Epidermal melanocyte (primary cell): ENCODE measurements at regions not wholly inside any gene's neighbourhood (a gene's known extent, or its start where the extent isn't known, plus 50 kb on each side); places are given as distances from the start of the nearest gene placed in this dataset.
A peak's percentile ranks its signal among the peaks of the same experiment; 100 is the strongest.
"Not testable (repeated sequence)": the region's sequence is repeated elsewhere in the genome, so short reads cannot be mapped to it uniquely, and the experiment has no call there.

ENCODE experiments used
- DNase-seq: peaks from one replicate; pipeline ENCODE4 v3.0.0; 2011; ENCODE audit warnings: low spot score; ENCODE audit not compliant: insufficient read length

DNA sequence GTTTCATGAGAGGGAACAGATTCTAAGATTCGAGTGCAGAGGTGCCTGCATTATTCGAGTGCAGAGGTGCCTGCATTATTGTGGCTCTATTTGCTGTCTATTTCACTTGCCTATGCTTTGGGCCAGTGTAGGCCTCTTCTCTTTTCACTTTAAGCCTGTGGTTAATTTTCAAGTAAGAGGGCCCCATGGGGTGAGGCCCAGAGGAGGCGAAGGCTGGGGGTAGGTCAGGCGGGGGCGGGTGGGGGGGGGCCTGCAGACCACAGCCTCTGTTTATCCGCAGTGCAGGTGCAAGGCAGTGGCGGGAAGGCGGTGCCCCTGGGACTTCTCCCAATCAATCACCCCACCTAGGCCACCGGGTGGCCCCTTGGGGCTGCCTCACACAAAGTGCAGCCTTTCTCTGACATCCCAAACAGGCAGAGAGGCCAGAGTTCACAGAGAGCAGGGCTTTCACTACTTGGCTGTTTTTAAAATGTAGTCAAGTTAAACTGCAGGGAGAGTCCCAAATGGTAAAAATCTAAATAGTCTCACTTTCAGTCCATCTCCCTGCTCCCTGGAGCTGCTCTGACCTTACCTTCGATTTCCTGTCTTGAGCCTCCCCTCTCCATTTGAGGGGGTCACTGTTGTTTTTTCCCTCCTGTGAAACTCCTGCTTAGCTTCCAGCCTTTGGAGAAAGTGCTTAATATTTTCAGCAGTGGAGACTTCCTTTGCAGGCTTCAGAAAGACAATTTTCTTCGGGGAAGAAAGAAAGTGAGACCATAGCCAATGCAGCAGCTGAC is 249.0 kb downstream of the DLEU7 start:
- DNase-seq, result no peak

DNA sequence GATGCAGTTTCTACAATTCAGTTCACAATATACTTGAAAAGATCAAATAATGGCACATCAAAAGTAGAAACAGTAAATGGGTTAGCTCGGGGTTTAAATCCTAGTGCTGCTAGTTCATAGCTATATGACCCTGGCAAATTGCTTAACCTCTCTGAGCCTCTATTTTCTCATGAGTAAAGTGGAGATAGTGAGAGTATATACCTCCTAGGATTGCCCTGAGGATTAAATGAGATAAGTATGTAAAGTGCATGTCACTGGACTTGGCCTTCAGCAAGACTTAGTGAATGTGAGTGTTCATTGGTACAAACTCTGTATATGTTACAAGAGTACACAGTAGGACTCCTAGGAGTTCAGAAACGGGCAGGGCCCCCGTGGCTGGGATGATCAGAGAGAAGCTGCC is 248.3 kb downstream of the DLEU7 start:
- DNase-seq, result no peak

DNA sequence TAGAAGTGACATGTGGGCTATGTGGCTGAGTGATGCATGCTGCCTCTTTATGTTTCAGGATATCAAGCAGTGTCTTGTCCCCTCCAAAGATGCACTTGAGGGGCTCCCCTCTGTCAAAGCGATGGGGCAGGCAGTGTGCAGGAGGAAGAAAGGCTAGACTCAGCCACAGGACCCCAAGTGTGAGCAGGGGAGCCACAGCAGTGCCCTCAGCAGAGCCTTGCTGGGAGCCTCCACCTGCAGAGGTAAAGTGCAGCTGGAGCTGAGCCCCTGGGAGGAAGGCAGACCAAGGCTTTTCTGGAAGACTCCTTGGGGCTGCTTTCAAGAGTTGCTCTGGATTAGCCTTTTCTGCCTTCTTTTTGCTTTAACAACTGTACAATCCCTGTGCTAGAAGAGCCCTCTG is 247.3 kb downstream of the DLEU7 start:
- DNase-seq, result no peak

DNA sequence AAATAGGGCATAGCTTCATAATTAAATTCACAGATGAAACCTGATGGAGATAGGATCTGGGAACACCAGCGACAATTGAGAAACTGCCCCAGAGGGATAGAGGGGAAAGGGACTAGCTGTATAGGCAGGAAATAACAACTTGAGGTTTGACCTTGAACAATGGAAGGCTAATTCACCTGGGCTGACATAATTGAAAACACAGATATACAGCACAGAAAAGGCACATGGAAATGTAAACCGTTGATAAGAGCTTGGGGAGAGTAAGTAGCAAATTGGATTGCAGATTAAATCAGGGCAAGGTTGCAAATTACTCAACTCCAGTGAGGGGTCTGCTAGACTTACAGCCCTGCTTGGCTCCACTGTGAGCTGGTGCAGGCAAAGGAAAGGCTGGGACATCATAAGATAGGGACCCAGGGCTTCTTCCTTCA is 246.7 kb downstream of the DLEU7 start:
- DNase-seq, result no peak

DNA sequence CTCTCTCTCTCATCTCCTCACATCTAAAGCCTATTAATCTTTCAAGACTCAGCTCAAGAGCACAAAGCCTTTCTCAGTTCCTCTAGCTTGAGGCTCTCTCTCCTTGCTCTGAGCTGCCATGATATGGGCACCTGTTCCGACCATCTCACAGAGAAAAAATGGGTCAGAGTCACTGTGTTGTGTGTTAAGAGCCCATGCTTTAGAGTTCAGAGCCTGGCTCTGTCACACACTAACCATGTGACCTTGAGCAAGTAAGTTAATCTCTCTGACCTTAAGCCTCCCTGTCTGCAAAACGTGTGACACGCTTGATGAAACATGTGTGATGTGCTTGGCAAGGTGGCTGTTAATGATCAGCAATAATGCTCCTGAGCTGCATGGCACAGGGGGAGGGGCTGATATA is 245.2 kb downstream of the DLEU7 start:
- DNase-seq, result no peak

DNA sequence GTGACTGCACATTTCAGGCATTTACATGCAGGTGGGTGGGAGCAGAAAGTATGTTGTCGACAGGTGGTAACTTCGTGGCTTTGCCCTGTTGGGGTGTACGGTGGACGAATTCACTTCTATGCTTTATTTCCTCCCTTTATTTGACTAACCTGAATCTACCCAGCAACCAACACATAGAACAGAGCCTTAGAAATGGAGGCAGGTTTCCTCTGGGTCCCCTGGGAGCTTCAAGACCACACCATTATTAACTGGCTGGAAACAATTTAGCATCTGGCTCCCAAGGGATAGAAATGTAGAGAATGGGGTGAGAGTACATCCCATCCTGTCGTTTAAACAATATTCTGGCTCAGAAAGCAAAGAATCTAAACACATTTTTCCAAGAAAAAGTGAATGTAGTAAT is 244.4 kb downstream of the DLEU7 start:
- DNase-seq, result no peak

DNA sequence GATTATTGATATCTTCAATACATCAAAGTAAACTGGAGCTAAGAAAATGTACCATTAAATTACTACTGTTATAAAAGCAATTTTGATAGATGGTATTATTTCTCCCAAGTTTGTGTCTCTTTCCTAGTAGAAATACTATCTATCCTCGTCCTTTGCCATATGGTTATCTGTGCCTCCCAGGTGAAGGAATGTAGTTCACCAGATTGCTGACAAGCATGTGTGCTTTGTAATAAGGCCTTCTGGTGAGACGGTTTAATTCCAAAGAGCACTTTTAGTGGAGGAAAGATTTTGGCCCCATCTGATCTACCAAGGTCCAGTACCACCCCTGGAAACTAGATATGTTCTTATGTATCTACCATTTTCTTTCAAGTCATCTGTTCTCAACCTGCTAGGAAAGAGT is 243.6 kb downstream of the DLEU7 start:
- DNase-seq, result no peak

DNA sequence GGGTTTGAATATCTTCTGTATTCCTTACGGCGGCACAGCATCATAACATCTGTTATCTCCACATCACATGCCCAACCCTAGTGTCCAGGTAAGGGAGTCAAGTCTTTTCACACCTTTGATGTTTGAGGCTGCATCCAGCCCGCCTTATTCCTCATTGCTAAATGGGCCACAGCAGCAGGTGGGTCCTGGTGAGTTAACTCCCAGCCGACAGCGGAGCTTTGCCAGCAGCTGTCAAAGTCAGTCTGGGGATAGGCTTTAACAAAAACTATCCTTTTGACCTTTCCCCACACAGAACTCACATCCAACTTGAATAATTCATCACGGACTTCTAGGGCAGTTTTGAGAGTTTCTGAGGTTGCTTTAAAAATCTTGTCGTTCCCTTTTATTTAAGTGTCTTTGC is 235.1 kb downstream of the DLEU7 start:
- DNase-seq, result no peak

DNA sequence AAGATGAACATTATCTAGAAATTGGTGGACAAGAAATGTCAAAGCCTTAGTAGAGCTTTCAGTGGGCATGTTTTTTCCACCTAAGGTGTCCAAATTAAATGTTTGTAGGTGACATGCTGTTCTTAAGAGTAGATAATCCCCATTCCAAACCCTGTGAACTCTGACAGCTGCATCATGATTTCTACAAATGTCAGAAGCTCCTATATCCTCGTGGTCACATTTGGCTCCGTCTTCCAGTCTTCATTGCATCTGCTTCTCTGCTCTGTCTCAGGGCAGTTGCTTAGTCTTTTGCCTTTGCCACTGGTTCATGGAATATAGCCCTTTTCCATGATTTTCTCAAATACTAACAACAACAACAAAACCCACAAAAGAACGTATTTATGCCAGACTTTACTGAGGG is 234.5 kb downstream of the DLEU7 start:
- DNase-seq, result no peak

DNA sequence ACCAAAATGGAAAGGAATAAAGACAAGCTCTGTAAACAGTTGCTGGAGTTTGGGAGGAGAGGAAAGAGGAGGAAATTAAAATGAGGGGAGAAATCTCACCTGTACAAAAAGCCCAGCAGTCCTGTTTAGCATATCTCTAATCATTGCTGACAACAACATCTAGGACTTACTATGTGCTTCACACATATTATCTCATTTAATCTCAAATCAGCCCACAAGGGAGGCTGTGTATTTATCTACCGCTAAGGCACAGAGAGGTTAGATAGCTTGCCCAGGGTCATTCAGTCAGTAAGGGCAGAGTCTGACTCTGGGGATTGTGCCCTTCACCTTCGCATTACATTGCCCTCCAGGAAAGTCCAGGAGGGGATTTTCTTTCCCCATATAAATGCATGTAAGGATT is 233.3 kb downstream of the DLEU7 start:
- no peak for DNase-seq

DNA sequence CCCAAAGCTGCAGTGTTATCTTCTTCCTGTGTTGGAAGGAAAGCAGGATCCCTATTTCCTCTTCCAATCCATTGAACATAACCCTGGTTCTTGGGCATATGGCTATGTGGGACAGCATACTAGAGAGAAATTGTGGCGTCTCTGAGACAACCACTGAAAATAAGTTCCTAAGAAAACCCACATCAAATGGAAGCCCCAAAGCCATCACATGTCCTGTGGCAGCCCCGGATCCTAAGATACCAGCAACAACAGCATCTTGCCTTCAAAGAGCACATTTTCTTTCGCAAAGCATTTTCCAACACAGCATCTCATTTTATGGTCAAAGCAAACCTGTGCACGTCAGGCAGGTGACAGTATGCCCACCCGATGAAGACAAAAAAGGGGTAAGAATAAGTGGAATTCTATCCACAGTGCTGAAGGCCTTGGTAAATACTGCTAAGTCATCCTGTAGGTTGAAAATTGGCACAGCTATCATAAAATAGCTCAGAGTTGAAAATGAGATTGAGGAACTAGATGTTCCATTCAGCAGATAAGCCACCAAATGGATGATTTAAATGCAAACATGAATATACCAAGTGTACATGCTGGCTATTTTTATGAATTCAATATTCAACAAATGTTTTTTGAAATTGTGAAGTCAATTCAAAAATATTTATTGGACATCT is 232.2 kb downstream of the DLEU7 start:
- DNase-seq, result no peak

DNA sequence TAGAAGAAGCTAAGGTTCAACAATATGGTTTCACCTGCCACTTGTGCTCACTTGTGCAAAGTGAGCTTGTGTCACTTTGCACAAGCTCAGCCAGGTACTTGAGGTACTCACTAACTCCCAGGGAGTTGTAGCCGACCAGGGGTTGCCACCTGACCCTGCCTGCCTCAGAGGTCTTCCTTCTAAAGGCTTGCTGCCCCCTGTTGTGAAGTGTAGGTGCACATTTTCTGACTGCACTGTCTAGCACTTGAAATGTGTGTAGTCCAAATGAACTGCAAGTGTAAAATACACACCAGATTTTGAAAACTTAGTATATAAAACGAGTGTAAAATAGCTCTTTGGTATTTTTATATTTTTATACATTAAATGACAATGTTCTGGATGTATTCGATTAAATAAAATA is 230.8 kb downstream of the DLEU7 start:
- DNase-seq, result no peak

DNA sequence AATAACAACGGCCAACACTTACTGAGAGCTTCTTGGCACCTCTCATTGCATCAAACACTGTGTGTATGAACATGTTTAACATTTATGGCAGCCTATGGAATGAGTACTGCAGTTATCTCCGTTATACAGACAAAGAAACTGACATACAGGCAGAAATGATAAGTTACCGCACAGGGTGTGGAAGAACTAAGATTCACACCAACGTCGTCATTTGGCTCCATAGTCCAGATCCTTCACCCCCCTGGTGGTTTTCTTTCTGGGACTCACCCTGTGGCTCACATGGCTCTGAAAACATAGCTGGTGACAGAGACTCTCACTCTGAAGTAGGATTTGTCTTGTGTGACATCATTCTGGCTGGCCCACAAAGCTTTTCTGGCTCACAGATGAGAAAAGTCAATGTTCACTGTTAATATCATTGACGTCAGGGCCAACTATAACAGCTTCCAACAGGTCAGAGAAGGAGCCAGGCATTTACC is 230.1 kb downstream of the DLEU7 start:
- no peak for DNase-seq

DNA sequence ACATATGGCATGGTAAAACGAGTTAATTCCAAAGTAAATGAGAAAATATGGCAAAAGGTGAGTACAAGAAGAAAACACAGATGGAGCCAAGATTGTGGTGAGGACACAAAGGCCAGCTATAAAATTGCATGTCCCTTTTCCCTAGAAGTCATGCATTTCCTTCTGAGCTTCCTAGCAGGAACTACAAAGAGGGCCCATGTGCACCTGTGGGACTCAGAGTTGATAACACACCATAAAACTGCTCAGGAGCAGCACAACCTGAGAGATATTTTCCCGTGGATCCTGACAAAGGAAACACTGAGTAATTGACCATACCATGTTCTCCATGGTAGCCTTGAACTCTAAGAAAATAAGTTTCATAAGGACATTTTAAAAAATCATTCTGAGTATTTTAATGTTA is 228.3 kb downstream of the DLEU7 start:
- no peak for DNase-seq

DNA sequence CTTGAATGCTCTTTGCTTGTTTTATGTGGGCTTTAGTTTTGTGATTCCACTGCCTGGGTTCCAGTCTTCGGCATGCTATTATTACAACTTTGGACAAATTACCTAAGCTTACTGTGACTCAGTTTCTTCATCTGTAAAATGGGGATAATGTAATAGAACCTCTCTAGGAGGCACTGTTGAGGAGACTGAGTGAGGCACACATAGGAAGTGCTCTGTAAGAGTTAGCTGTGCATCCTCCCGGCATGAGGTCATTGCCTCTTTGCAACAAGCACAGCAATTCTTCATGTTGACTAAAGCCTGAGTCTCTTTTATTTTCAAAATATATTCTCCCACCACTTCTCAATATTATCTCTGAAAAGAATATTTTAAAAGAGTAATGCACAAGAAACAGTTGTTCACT is 227.4 kb downstream of the DLEU7 start:
- DNase-seq, result no peak

DNA sequence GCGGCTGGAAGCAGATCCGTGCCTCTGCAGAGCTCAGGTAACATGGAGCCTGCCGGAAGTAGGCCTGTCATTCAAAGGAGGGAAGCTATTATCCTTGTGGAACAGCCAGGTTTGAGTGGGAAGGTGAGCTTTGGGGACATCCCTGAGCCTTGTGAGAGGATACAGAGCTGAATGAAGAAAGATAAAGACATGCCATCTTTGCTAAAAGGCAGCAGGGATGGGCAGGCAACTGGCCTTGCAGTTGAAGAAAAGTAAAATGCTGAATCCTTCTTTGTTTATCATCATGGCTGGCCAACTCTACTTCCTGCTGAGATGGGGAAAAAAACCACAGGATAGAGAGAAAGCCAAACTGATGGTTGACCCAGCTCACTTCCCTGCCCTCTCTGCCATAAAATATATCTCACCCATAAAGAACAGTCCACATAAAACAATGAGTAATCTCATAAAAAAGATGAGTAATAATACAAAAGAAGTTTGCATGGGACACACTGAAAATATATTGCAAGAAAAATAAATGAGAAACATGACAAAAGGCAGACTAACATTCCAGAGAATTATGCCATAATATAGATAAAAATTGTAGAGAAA is 226.3 kb downstream of the DLEU7 start:
- peak; percentile 50 for DNase-seq

DNA sequence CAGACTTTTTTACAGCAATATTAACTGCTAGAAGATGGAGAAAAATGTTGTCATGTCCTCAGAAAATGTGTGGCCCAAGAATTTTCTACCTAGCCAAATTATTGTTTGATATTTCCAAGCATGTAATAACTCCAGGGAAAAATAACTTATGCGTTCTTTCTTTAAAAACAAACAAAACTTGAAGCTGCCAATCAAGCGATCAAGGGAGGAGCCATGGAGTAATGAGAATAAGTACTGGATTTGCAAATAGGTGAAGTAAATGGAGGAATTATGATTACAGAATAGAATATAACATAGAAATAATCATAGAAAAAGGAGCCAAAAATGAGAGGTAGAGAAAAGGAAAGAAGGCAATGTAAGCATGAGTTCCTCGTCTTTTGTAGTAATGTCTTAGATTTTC is 225.3 kb downstream of the DLEU7 start:
- DNase-seq, result no peak

DNA sequence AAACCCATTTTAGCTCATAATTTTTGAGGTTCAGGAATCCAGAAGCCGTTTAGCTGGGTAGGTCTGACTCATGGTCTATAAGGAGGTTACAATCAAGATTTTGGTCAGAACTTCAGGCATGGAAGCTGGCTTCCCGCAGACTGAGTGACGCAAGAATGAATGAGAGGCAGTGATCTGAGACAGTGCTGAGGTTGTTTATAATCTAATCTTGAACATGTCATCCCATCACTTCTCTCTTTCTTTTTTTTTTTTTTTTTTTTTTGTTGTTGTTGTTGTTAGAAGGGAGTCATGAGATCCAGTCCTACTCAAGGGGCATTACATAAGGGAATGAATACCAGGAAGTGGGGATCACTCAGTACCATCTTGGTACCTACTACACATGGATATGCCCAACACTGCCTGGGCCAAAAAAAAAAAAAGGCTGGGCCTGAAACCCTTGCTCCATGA is 217.4 kb downstream of the DLEU7 start:
- DNase-seq, result no peak

DNA sequence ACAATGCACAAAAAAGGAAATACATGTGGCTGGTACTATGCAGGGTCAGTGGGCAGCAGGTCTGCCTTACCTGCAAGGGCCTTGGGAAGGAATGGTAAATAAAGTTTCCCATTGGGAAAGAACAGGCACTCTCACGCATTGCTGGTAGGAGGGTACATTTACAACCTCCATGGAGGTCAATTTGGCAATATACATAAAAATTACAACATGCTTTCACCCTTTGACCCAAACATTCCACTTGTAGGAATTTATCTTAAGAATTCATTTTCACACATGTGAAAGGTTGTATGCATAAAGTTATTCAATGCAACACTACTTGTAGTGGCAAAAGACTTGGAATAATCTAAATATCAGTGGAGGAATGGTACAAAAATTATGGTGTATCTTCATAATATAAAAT is 216.4 kb downstream of the DLEU7 start:
- DNase-seq, result no peak

DNA sequence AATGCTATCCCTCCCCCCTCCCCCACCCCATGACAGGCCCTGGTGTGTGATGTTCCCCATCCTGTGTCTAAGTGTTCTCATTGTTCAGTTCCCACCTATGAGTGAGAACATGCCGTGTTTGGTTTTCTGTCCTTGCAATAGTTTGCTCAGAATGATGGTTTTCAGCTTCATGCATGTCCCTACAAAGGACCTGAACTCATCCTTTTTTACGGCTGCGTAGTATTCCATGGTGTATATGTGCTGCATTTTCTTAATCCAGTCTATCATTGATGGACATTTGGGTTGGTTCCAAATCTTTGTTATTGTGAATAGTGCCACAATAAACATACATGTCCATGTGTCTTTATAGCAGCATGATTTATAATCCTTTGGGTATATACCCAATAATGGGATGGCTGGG is 215.0 kb downstream of the DLEU7 start:
- DNase-seq, result not testable (repeated sequence)

DNA sequence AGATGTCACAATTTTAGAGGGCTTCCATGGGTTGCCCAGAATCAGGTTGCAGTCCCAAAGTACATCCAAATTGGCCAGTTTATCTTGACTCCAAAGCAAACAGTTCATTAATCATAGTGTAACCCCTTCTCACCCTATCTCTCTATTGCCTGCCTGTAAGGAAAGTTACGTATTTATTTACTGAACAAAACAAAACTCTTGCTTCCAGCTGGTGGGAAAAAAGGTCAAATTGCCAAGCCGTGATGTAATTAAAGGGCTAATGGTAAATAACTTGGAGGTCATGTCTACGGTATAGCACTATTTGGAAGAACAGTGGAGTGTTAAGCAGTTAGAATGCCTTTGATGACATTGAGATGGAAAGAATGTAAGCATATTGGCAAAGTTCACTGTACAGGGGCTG is 214.0 kb downstream of the DLEU7 start:
- DNase-seq, result no peak

DNA sequence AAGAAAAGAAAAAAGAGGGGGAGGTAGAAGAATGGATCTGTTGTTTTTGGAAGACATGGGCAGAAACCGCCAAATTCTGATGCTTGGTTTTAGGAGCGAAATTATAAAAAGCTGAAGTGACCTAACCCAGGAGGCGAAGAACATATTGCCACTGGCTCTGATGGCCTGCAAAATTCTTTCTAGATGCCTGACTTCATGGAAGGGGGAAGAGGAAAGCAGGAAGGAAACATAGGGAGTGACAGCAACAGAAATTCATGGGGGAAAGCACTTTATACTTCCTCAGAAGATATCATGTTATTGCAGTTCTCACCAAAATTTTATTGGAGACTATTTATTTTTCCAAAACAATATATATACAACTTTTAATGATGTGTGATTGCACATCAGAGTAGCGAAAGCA is 213.5 kb downstream of the DLEU7 start:
- DNase-seq, result no peak

DNA sequence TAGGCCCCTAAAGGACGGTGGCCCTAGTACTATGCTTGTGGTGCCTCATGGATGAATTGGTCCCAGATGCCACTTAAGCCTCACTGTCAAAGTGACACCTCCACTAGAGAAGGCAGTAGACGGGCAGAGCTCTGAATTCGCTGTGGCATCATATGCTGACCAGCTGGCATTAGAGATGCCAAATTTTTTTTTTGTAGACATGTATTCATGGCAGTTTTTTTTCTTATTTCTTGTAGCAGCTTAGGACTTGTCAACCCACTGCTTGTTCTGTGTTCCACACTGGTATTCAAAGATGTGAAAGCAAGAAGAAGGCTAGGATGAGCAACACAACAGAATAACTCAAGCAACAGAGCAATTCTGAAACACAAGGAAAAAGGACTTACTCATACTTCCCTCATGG is 212.5 kb downstream of the DLEU7 start:
- DNase-seq, result no peak
